Body of pancreas (tissue), 4 donors: ENCODE measurements at regions not wholly inside any gene's neighbourhood (a gene's known extent, or its start where the extent isn't known, plus 50 kb on each side); places are given as distances from the start of the nearest gene placed in this dataset.

ENCODE experiments used
- POLR2A ChIP-seq, 3 donors: fragments of 450-650 bp; IDR thresholded peaks; one replicate each; pipeline ENCODE4 v1.6.1; 2016; ENCODE audit warnings: antibody characterized with exemption in 3 of 3, mild to moderate bottlenecking in 2 of 3
- TF ChIP-seq, protein P1 (sequence below), 7 experiments: fragments of 450-650 bp in 4 of 7; fragments of 200-600 bp in 3 of 7; sonication (generic) in 3 of 7; IDR thresholded peaks; one replicate each; pipeline ENCODE4 v1.5.1; 2016 to 2019; ENCODE audit warnings: antibody characterized with exemption in 7 of 7

DNA sequence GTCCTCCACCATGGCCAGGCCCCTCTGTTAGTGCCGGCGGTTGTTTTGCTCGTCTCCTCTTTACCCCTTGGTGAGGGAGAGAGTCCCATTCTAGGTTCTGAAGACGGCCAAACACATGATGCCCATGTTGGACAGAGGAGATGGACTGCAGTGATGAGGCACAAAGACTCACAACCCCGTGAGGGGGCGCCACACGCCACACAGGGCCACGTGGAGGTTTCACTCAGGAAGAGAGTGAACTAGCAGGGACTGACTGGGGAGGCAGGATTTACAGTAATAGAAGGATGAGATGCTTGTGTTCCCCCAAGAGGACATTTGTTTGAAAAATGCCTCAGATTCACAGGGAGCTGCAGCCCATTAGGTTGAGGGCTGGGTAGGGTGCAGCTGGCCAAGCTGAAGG is 655.3 kb upstream of the FRG1 start:
- no peak for TF ChIP-seq POLR2A (IDR thresholded peaks at IDR 0.05)
- TF ChIP-seq, protein P1, sequence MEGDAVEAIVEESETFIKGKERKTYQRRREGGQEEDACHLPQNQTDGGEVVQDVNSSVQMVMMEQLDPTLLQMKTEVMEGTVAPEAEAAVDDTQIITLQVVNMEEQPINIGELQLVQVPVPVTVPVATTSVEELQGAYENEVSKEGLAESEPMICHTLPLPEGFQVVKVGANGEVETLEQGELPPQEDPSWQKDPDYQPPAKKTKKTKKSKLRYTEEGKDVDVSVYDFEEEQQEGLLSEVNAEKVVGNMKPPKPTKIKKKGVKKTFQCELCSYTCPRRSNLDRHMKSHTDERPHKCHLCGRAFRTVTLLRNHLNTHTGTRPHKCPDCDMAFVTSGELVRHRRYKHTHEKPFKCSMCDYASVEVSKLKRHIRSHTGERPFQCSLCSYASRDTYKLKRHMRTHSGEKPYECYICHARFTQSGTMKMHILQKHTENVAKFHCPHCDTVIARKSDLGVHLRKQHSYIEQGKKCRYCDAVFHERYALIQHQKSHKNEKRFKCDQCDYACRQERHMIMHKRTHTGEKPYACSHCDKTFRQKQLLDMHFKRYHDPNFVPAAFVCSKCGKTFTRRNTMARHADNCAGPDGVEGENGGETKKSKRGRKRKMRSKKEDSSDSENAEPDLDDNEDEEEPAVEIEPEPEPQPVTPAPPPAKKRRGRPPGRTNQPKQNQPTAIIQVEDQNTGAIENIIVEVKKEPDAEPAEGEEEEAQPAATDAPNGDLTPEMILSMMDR (IDR thresholded peaks at IDR 0.05) = no peak
